ENCODE measurements at regions not wholly inside any gene's neighbourhood (a gene's known extent, or its start where the extent isn't known, plus 50 kb on each side); places are given as distances from the start of the nearest gene placed in this dataset.

DNA sequence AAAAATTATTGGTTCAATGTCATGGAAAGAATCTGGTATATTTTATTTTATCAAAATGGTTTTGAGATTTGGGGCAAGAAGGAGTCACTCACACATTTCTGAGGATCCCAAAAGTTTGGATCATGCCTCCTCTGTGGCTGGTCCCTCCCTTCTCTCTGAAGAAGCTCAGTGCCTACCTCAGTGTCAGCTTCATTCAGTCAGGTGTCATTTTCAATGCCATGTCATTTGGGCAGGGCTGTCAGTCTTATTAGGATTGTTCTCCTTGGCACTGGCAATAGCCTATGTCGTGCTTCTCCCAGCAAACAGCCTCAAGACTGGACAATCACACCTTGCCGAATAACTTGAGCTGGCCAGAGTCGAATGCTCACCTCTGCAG is 264.5 kb upstream of the CAMK1G start:
- no peak for DNase-seq (ENCODE audit: low spot score)

DNA sequence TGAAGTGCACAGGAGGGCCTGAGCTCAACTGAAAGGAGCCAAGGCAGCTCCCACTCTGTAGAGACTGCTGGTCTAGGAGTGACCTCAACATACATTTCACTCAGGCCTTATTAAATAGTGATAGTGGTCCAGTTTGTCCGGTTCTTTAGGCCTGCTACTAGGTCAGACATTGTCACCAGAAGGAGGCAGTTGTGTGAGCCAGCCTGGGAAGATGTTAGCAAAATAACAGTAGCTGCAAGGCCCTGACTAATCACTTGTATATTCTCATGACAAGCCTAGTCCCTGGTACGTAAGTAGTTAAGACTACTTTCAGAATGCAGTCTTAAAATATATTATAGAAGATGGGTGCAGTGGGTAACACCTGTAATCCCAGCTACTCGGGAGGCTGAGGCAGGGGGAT is 264.0 kb upstream of the CAMK1G start:
- no peak for DNase-seq (ENCODE audit: low spot score)

DNA sequence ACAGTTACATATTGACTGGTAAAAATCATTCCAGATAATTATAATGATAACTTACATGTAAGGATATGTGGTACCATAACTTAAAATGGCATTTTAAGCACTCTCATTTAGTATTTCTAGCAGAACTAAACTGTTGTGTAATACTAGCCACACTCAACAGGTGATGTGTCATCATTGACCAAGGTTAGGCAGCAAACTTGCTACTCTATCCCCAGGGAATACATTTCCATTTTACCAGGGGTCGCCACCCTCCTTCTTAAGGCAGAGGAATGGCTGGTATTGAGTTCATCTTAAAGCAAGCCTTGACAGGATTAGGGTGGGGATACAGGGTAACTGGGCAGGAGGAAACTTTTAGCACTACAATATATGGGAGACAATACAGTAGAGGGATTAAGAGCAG is 259.8 kb upstream of the CAMK1G start:
- no peak for DNase-seq (ENCODE audit: low spot score)

DNA sequence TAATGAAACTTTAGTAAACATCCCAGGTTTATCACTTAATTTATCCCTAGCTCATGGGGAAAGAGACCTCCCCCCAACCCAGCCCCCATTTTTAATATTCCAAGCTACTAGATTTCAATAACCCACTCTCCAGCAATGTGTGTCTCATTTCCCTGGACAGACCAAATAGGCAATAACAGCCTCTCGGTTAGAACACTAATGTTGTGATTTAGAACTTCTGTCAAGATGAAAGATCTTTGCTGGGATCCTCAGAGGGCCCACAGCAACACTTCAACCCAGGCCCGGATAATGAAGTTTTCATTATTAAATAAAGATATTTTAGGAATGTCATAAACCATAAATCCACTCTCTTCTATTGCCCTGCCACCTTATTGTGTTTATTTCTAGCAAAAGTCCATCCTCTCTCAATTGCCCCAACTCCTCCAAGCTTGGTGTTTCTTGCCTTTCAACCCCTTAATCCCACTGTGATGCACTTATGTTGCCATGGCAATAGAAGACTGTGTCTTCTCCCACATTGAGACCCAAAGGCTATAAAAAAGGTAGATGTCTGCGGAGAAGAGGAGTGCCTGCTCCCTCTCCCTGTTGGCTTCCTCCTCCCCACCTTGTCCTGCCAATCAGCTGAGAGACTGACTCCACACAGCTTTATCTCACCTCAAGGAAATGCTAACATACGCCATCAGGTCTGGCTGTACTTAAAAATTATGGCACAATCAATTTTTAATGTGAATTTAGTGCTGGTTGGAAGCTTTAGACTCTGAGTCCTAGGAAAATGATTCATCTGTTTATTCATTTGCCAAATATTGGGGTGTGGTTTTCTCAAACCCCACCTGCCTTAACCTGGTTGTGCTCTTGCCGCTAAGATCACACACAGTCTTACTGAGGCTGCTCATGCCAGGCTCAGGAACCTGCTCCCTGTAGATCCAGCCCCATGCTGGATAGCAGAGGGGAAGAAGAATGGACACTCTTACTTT is 258.3 kb upstream of the CAMK1G start:
- DNase-seq (ENCODE audit: low spot score), result peak; percentile 79

DNA sequence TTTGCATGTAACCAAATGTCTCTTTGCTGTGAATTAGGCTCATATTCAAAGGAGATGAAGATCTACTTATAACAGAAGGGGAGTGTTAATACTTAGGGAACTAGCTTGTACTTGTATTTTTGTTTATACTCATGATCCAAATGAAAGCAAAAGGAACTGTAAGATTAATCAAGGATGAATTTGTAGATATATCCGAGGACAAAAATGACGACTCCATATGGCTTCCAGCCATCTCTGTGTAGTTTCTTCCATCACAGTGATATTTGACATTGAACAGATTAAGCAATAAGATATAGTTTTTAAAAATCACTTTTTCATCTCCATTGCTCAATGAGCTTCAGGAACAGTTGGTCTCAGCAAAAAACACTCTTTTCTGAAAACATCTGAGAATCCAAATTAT is 257.4 kb upstream of the CAMK1G start:
- no peak for DNase-seq (ENCODE audit: low spot score)

DNA sequence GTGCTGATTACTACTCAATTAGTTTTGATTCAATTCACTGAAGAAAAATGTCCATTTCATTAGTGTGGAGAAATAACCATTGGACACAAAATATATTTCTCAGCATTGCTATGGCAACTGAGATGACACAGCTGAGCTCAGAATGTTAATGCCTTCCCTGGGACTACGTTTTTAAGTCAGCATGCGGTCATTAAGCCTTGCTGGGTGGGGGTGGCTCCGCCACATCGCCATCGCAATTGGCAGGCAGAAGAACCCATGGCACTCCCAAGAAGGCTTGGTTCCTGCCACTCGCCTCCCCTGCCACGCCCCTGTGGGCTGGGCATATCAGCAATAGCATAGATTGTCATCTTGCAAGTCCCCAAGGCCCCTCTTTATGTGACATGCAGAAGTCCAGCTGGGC is 256.7 kb upstream of the CAMK1G start:
- peak; percentile 72 for DNase-seq (ENCODE audit: low spot score)

DNA sequence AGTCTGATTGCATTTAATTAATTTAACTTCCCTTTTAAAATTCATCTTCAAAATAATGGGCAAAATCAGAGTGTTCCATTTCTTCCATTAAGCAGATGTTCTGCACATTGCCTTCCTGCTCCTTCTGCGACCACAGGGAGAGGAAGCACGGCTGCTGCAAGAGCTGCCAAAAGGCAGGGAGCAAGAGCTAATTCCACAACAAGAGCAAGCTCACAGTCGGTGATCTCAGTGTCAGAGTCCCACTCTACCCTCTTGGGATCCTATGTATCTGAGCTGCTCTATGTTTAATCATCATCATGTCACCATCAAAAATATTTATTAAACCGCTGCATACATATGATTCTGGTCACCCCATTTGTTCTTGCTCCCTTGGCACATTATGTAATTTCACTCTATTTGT is 255.3 kb upstream of the CAMK1G start:
- DNase-seq (ENCODE audit: low spot score), result no peak

DNA sequence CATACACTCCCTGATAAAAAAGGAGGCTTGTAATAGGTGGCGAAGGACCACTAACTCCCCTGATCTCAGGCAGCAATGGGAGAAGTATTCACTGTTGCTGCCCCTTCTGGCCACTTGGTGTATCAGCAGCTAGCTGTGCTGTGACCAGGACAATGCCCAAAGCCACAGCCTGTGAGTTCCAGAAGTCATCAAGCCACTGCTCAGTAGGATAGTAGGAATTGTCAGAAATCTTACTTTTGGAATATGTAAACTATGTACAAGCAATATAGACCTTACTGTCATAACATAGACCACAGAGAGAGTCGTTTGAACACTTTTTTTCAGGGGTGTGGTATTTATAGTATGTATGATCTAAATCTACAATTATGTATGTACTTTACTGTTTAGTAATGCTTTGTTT is 248.3 kb upstream of the CAMK1G start:
- peak; percentile 55 for DNase-seq (ENCODE audit: low spot score)

DNA sequence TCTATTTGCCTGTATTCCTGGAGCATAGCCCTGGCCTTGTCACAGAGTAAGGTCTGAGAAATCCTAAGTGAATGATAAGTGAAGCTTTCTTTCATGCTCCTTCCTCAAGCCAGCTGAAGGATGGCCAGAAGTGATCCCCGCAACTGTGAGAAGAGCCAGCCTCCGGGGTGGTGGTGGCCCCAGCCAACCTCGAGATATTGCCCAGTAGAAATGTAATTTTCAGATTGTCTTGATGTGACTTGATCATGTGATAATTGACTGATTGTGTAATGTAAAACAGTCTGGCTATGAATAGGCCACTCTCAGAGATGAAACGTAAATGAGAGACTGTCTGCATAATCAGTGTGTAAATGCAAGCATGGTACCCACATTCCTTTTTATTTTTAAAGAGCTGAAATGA is 242.4 kb upstream of the CAMK1G start:
- no peak for DNase-seq (ENCODE audit: low spot score)

DNA sequence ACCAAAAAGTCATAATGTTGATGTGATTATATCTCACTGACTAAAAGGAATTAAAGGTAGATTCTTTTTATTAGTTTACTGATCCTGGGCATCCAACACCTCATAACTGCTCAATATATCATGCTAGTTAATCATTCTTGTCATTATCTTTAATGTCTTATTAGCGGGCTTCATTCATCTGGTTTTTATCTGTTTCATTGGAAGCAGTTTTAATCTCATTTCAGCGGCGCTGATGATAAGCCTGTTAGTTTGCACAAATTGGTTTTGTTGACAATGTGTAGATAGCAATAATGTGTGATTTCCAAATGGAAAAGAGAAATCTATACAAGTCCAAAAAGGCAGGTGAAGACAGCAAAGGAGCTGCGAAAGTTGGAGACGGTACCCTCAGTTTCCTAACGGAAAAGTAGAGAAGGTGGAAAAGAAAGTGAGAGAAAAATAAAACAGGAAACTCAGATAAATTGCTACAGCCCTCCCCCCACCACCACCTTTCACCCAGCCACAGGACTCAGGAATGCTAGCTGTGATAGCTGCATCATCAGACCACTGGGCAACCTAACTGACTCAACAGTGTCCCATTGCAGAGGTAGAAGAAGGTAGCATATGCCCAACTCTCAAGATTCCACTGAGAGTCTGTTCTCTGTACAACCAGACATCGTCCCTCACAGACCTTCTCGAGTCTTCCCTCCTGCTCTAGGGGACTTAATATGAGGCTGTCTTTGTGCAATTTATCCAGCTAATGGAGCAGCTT is 241.7 kb upstream of the CAMK1G start:
- DNase-seq (ENCODE audit: low spot score), result no peak

DNA sequence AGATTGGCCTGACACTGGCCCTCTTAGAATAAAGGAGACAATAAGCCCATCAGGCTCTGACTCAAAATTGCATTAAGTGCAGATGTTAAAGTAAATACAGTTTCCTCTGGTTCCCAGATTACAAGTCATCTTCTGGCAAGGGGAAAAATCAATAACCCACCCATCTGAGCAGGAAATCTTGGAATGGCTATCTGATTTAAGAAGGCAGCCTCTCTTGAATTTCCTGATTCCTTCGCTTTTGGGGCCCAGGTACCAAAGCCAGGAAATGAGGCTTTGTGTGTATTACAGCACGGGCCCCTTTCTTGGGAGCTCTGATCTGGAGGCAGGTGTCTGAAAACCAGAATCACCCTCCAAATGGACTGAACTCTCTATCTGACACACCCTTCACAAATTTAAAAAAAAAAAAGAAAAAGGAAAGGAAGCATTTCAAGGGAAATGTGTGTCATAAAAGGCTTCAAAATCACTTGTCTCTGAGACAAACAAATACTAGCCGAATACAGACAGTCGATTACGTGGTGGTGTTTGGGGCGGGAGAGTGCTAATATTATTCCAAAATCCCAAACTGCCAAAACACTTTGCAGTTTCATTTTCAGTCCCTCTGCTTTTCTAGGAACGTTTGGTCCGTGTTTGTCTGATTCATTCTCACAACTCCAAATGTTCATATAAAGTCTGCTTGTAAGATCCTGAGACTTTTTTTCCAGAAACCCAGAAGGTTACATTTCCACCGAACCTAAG is 240.9 kb upstream of the CAMK1G start:
- DNase-seq (ENCODE audit: low spot score), result peak; percentile 25

DNA sequence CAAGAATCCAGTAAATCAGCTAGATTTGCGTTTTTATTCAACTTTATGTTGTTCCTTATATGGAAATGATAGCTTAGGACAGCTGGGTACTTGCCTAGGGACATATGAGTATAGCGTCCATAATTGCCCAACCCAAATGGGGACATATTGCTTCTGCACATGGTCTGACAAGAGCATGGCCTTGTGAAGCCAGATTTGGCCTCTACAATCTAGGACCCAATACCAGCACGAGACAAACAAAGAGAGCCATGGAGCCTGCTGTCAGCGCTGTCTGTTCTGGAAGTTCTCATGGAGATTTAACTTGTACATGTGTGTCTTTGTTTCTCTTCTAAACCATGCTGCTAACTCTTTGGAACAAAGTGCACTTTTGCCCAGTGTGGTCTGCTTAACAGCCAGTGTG is 240.0 kb upstream of the CAMK1G start:
- DNase-seq (ENCODE audit: low spot score), result no peak

DNA sequence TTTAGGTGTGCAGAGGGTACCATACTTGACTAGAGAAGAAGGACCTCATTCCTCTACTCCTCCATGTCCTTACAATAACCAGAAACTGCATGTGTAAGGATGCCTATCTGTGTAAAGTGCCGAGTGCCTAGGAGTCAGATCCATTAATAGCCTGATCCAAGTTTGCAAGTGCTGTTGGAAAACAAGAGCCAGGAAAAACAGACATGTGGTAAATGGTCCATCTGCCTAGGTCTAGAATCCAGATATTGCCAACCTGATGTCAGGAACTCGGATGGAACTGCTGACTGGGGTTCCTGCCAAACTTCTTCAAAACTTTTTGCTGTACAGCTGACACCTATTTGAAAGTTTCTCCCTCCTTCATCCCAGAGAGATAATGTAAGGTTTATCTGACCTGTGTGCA is 239.4 kb upstream of the CAMK1G start:
- DNase-seq (ENCODE audit: low spot score), result no peak

DNA sequence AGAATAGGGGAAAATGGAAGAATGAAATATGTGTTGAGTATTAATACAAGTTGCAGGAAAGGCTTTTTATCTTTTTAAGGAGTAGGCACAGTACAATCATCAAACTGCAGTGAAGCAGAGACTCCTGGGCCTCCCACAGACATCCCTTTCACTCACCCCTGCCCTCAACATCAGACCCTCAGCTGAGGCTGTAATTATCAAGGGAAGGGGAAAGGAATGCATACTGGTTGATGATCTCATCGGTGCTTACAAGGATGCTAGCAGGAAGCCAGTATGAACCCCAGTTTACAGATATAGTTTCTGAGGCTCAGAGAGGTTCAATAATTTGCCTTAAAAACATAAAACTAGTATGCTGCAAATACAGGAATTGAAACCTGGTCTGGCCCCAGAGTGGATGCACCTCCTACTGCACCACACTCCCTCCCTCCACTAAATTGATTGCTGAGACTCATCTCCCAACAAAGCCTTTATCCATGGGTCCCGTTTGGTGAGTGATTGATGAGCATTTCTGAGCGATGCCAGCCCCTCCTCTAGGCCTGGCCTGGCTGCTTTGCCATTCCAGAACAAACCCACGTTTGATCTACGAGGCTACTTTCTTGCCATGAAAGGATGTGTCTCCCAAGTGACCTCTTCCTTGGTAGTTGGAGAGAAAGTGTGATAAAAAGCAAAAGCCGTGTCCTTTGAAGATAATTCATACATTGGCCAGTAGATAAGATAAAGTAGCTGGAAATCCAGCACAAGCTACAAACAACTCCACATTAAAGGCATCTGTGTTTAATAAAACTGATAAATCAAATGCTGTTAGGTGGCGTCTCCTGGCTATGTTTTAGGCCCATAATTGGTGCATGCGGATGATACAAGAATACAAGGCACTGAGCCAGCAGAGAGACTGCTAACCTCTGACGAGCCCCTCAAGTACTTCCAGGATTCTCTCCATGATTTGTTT is 233.9 kb upstream of the CAMK1G start:
- peak; percentile 82 for DNase-seq (ENCODE audit: low spot score)

DNA sequence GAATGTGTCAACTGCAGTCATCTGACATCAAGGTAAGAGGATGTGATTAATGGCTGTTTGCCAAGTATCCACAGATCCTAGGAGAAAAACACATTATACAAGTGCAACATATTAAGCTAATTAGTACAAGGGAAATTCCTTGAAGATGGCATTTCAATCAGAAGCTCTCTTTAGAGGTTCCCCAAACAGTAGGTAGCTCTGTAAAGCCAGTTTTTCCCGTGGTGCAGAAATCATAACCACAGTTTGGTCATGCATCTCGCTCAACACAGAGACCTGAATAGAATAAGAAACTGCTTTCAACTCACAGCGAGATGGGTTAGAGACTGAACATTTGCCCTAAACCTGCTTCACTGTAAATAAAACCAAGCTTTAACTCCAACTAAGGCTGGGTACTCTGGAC is 230.5 kb upstream of the CAMK1G start:
- no peak for DNase-seq (ENCODE audit: low spot score)

DNA sequence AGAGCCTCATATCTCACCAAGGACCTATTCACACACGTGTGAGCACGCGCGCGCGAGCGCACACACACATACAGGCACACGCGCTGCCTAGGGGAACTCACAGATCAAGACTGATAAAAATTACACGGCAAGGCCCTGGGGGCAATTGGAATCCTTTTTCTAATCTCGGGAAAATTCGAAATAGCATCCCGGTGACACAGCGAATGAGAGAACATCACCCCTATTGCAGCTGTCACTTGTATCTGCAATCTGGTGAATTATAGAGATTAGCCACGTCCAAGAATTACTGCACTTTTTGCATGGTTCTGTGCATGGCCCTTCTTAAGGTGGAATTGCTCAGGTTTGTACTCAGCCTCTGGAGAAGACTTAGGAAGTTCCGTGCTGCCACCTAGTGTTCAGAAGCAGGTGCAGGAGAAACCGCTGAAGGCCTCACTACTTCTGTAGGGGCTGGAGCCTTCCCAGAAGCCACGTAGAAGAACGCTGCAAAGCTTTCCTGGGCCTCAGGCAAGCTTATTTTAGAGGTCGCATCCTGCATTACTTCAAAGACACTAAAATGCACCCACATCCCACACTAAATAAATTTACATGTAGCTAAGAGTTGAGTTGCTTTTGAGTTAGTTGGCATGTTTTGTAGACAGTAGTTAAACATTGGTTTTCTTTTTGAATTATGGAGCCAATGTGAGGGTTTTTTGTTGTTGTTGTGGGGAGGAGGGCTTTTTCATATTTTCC is 229.2 kb upstream of the CAMK1G start:
- peak; percentile 93 for DNase-seq (ENCODE audit: low spot score)

DNA sequence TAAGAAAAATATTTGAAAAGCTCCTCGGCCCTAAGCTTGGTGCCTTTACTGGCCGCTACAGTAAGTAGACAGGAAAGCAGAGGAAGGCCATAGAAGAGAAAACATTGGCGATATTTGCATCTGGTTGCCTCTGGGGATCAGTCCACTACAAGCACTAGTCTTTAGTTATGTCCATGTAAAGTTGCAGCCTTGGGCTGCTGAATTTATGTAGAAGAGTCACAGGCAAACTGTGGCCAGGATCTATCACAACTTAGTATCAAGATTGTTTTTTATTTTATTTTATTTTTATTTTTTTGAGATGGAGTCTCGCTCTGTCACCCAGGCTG is 228.7 kb upstream of the CAMK1G start:
- no peak for DNase-seq (ENCODE audit: low spot score)

DNA sequence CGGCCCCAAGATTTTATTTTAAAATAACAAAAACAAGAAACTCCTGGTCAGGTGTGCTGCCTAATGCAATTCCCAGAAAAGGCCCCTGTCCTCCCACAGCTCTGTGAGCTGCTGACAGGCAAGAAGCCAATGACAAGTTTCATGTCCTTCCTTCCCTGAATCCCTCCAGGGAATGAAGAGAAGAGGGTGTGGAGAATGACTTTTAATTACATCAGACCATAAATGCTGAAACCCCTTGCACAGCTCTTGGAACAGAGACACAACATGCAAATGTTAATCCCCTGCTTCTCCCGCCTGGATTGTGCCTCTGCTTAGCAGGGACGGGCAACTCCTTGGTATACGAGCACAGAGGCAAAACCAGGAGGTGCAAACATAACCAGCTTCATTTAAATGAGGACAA is 228.1 kb upstream of the CAMK1G start:
- no peak for DNase-seq (ENCODE audit: low spot score)

DNA sequence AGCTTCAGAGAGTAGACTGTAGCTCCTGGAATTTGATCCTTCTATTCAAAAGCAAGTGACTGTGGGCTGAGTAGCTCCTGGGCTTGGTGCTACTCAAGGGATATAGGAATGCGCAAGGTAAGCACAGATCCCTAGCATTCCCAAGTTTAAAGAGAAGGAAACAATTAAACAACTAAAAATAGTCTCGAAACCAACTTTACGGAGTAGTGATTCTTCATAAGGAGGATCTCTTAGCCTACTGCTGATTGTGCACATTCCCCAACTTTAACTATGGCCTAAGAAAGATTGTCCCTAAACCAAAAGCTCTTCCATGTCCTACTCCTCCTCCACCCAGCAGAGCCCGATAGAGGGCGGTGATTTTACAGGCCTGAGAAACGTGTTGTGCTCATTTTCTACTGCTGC is 226.5 kb upstream of the CAMK1G start:
- no peak for DNase-seq (ENCODE audit: low spot score)

DNA sequence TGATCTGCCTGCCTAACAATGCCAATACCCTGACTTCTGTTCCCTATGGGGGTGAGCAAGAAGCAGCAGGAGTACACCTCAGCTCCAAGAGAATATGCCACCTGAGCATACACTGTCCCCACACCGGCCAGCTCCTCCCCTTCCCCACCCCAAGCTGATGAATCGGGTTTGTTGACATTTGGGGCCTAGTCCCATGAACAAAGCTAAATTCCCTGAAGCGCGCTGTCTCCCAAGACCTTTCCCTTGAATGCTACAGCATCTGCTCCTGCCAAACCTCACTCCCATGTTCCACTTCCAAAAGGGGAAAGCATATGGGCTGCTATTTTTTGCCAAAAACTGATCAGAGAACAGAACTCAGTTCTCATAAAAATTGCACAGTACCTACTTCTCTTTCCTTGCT is 220.4 kb upstream of the CAMK1G start:
- DNase-seq (ENCODE audit: low spot score), result no peak

DNA sequence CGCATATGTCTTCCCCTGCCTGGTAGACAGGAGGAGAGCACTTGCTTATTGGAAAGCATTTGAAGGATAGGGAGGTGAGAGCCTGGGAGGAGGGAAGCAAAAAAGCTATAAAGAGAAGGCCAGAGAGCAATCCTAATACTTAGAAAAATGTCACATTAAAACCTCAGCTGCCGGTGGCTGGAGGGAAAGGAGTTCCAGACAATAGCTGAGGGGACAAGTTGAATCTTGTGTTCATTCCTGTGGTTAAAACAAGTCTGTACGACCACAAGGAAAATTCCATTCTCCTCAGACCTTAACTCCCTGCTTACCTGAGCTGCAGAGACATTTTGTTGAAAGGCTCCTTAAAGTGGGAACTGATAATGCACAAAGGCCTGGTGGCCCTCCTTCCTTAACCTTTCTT is 218.8 kb upstream of the CAMK1G start:
- DNase-seq (ENCODE audit: low spot score), result no peak

Data from SK-N-DZ (cell line).